HEK293T (cell line): ENCODE measurements at regions not wholly inside any gene's neighbourhood (a gene's known extent, or its start where the extent isn't known, plus 50 kb on each side); places are given as distances from the start of the nearest gene placed in this dataset.

ENCODE experiments used
- CTCF ChIA-PET: fragments of 350-600 bp; formaldehyde crosslinking; extraction: SDS; loops from one replicate; lab custom pipeline; 2021; ENCODE audit warnings: antibody characterized with exemption, inconsistent platforms; lab: Yijun Ruan, JAX
- POLR2A ChIA-PET: fragments of 350-600 bp; formaldehyde crosslinking; extraction: SDS; loops from one replicate; lab custom pipeline; 2020; ENCODE audit warnings: antibody characterized with exemption, inconsistent platforms; lab: Yijun Ruan, JAX
- DNase-seq: peaks from one replicate; pipeline ENCODE4 v3.0.0; 2012; ENCODE audit warnings: mixed read lengths; ENCODE audit errors: extremely low spot score
- ARNT ChIP-seq: fragments of 450-650 bp; IDR thresholded peaks from 2 replicates; pipeline ENCODE4 v1.6.1; 2017; ENCODE audit warnings: mild to moderate bottlenecking
- BHLHE40 ChIP-seq: fragments of 450-650 bp; IDR thresholded peaks from 2 replicates; pipeline ENCODE4 v1.6.1; 2016; ENCODE audit warnings: mild to moderate bottlenecking, moderate library complexity, borderline replicate concordance
- CTBP1 ChIP-seq: fragments of 450-650 bp; IDR thresholded peaks from 2 replicates; pipeline ENCODE4 v1.6.1; 2016; ENCODE audit warnings: borderline replicate concordance
- ELF4 ChIP-seq: fragments of 450-650 bp; IDR thresholded peaks from 2 replicates; pipeline ENCODE4 v1.6.1; 2017; ENCODE audit warnings: antibody characterized with exemption
- FOXA1 ChIP-seq: fragments of 450-650 bp; IDR thresholded peaks from 2 replicates; pipeline ENCODE4 v1.6.1; 2016; ENCODE audit warnings: mild to moderate bottlenecking
- FOXK2 ChIP-seq: fragments of 450-650 bp; IDR thresholded peaks from 2 replicates; pipeline ENCODE4 v1.6.1; 2016; ENCODE audit warnings: mild to moderate bottlenecking
- FOXM1 ChIP-seq: fragments of 450-650 bp; IDR thresholded peaks from 2 replicates; pipeline ENCODE4 v1.6.1; 2017; ENCODE audit warnings: mild to moderate bottlenecking, borderline replicate concordance
- HDGF ChIP-seq: fragments of 450-650 bp; IDR thresholded peaks from 2 replicates; pipeline ENCODE4 v1.6.1; 2017; ENCODE audit warnings: antibody characterized with exemption, borderline replicate concordance
- L3MBTL2 ChIP-seq: fragments of 450-650 bp; conservative IDR thresholded peaks from 2 replicates; pipeline ENCODE4 v1.6.1; 2016; ENCODE audit warnings: mild to moderate bottlenecking
- LEF1 ChIP-seq: fragments of 450-650 bp; IDR thresholded peaks from 2 replicates; pipeline ENCODE4 v1.6.1; 2017; ENCODE audit warnings: mild to moderate bottlenecking, borderline replicate concordance
- NFRKB ChIP-seq: fragments of 450-650 bp; IDR thresholded peaks from 2 replicates; pipeline ENCODE4 v1.6.1; 2016; ENCODE audit warnings: mild to moderate bottlenecking, moderate library complexity
- PKNOX1 ChIP-seq: fragments of 450-650 bp; IDR thresholded peaks from 2 replicates; pipeline ENCODE4 v1.6.1; 2016
- SP1 ChIP-seq: fragments of 450-650 bp; IDR thresholded peaks from 2 replicates; pipeline ENCODE4 v1.6.1; 2017
- SUZ12 ChIP-seq: fragments of 450-650 bp; IDR thresholded peaks from 2 replicates; pipeline ENCODE4 v1.6.1; 2016; ENCODE audit warnings: mild to moderate bottlenecking
- TARDBP ChIP-seq: fragments of 450-650 bp; IDR thresholded peaks from 2 replicates; pipeline ENCODE4 v1.6.1; 2016
- ZNF384 ChIP-seq: fragments of 450-650 bp; IDR thresholded peaks from 2 replicates; pipeline ENCODE4 v1.6.1; 2016

- no peak for DNase-seq
- TF ChIP-seq LEF1 (no peak), FOXK2 (no peak), L3MBTL2 (no peak), CTBP1 (no peak), TARDBP (no peak), HDGF (no peak), SP1 (no peak), FOXM1 (no peak), SUZ12 (no peak), PKNOX1 (no peak), ZNF384 (no peak), NFRKB (no peak), FOXA1 (no peak), ELF4 (no peak)
- POLR2A ChIA-PET, result no interaction called here
- CTCF ChIA-PET, result no interaction called here
Observed at GRCh38 chrX:145620666-145621065, 197.0 kb upstream of the SLITRK2 start.

GRCh38 chrX:145623453-145623852 is 194.2 kb upstream of the SLITRK2 start:
- CTCF ChIA-PET, result no interaction called here
- POLR2A ChIA-PET, result no interaction called here
- DNase-seq, result no peak
- TF ChIP-seq SUZ12 (no peak), HDGF (no peak), TARDBP (no peak)

- ChIA-PET POLR2A (no interaction called here), CTCF (no interaction called here)
- DNase-seq, result no peak
- TF ChIP-seq CTBP1 (no peak), FOXK2 (no peak), FOXM1 (no peak), LEF1 (no peak), ZNF384 (no peak), BHLHE40 (no peak), SP1 (no peak), SUZ12 (no peak), NFRKB (no peak), L3MBTL2 (no peak), PKNOX1 (no peak), FOXA1 (no peak), ARNT (no peak), TARDBP (no peak), ELF4 (no peak), HDGF (no peak)
Observed at GRCh38 chrX:145630081-145630480, 187.5 kb upstream of the SLITRK2 start.

- no peak for TF ChIP-seq FOXM1
- no peak for TF ChIP-seq HDGF
- no peak for TF ChIP-seq FOXA1
- TF ChIP-seq ARNT, result no peak
- TF ChIP-seq PKNOX1, result no peak
- TF ChIP-seq SUZ12, result no peak
- no peak for TF ChIP-seq L3MBTL2
- no peak for TF ChIP-seq ZNF384
- no peak for TF ChIP-seq FOXK2
- TF ChIP-seq TARDBP, result no peak
- no peak for TF ChIP-seq NFRKB
- TF ChIP-seq BHLHE40, result no peak
- POLR2A ChIA-PET, result no interaction called here
- CTCF ChIA-PET, result no interaction called here
- no peak for DNase-seq
Observed at GRCh38 chrX:145630806-145631435, 186.7 kb upstream of the SLITRK2 start.

- ChIA-PET CTCF (no interaction called here), POLR2A (no interaction called here)
- DNase-seq, result no peak
- TF ChIP-seq FOXA1 (no peak), FOXM1 (no peak), NFRKB (no peak), LEF1 (no peak), L3MBTL2 (no peak), BHLHE40 (no peak), ELF4 (no peak), ARNT (no peak), FOXK2 (no peak), SUZ12 (no peak), ZNF384 (no peak), HDGF (no peak), PKNOX1 (no peak), TARDBP (no peak), SP1 (no peak), CTBP1 (no peak)
Observed at GRCh38 chrX:145631461-145631951, 186.1 kb upstream of the SLITRK2 start.

GRCh38 chrX:145654486-145654885 is 163.1 kb upstream of the SLITRK2 start:
- DNase-seq, result no peak
- ChIA-PET CTCF (no interaction called here), POLR2A (no interaction called here)
- TF ChIP-seq ELF4, result no peak
